HEK293 (cell line): ENCODE measurements at regions not wholly inside any gene's neighbourhood (a gene's known extent, or its start where the extent isn't known, plus 50 kb on each side); places are given as distances from the start of the nearest gene placed in this dataset.

Source experiments
- CTCF ChIA-PET: fragments of 350-600 bp; formaldehyde crosslinking; extraction: SDS; loops from one replicate; lab custom pipeline; 2021; ENCODE audit warnings: antibody characterized with exemption; lab: Yijun Ruan, JAX
- POLR2A ChIA-PET: fragments of 300-600 bp; formaldehyde crosslinking; extraction: SDS; loops from one replicate; lab custom pipeline; 2020; ENCODE audit warnings: antibody characterized with exemption, inconsistent platforms; lab: Yijun Ruan, JAX
- H3K27ac ChIP-seq: fragments of 200-500 bp; sonication (Bioruptor generic); 2 replicates; pipeline ENCODE4 v1.5.1; 2014; ENCODE audit warnings: low read depth, low read length, control low read depth, inconsistent platforms; ENCODE audit errors: extremely low read depth
- H3K36me3 ChIP-seq, 2 experiments: fragments of 200-500 bp in 1 of 2; sonication (Bioruptor generic) in 1 of 2; 1 replicate in 1 of 2; 2 replicates in 1 of 2; pipeline ENCODE4 v1.5.1; 2014 to 2017; ENCODE audit warnings: inconsistent platforms in 2 of 2, low read length in 2 of 2; ENCODE audit not compliant: control insufficient read depth in 2 of 2, insufficient read depth in 1 of 2
- H3K4me1 ChIP-seq: fragments of 200-500 bp; sonication (Bioruptor generic); 2 replicates; pipeline ENCODE4 v1.5.1; 2014; ENCODE audit warnings: mild to moderate bottlenecking, low read length, inconsistent platforms; ENCODE audit not compliant: control insufficient read depth, insufficient read depth
- H3K4me3 ChIP-seq: 2 replicates; pipeline ENCODE4 v1.5.1; 2011; ENCODE audit warnings: low read depth, mild to moderate bottlenecking, control low read depth, low read length, moderate library complexity
- H3K9me3 ChIP-seq: fragments of 200-500 bp; sonication (Bioruptor generic); 2 replicates; pipeline ENCODE4 v1.5.1; 2014; ENCODE audit warnings: low read depth, low read length, inconsistent platforms; ENCODE audit not compliant: control insufficient read depth, insufficient read depth
- BCL11A ChIP-seq: fragments of 450-650 bp; formaldehyde crosslinking; IDR thresholded peaks from 2 replicates; pipeline ENCODE4 v1.5.1; 2016; ENCODE audit warnings: low read depth, missing biosample characterization, missing genetic modification characterization
- GLI2 ChIP-seq: fragments of 450-650 bp; formaldehyde crosslinking; IDR thresholded peaks from 2 replicates; pipeline ENCODE4; 2017; ENCODE audit warnings: missing biosample characterization, missing genetic modification characterization, low read depth, borderline replicate concordance
- KLF9 ChIP-seq: fragments of 450-650 bp; formaldehyde crosslinking; IDR thresholded peaks from 2 replicates; pipeline ENCODE4 v1.5.1; 2016; ENCODE audit warnings: missing biosample characterization, missing genetic modification characterization, low read depth
- SCRT2 ChIP-seq: fragments of 450-650 bp; formaldehyde crosslinking; IDR thresholded peaks from 2 replicates; pipeline ENCODE4 v1.5.1; 2016; ENCODE audit warnings: missing biosample characterization, missing genetic modification characterization
- YY2 ChIP-seq: fragments of 450-650 bp; formaldehyde crosslinking; IDR thresholded peaks from 2 replicates; pipeline ENCODE4 v1.5.1; 2016; ENCODE audit warnings: missing biosample characterization, missing genetic modification characterization
- ZFP41 ChIP-seq: fragments of 450-650 bp; formaldehyde crosslinking; IDR thresholded peaks from 2 replicates; pipeline ENCODE4 v1.5.1; 2016; ENCODE audit warnings: missing biosample characterization, missing genetic modification characterization, borderline replicate concordance
- ZFP69B ChIP-seq: fragments of 450-650 bp; formaldehyde crosslinking; IDR thresholded peaks from 2 replicates; pipeline ENCODE4 v1.5.1; 2016; ENCODE audit warnings: missing biosample characterization, missing genetic modification characterization
- ZNF121 ChIP-seq: fragments of 450-650 bp; formaldehyde crosslinking; IDR thresholded peaks from 2 replicates; pipeline ENCODE4 v1.5.1; 2016; ENCODE audit warnings: missing biosample characterization, missing genetic modification characterization
- ZNF140 ChIP-seq: fragments of 450-650 bp; formaldehyde crosslinking; IDR thresholded peaks from 2 replicates; pipeline ENCODE4 v1.5.1; 2016; ENCODE audit warnings: missing biosample characterization, missing genetic modification characterization
- ZNF169 ChIP-seq: fragments of 450-650 bp; formaldehyde crosslinking; IDR thresholded peaks from 2 replicates; pipeline ENCODE4 v1.5.1; 2016; ENCODE audit warnings: missing biosample characterization, missing genetic modification characterization
- ZNF221 ChIP-seq: fragments of 450-650 bp; formaldehyde crosslinking; IDR thresholded peaks from 2 replicates; pipeline ENCODE4 v1.5.1; 2017; ENCODE audit warnings: missing biosample characterization, missing genetic modification characterization, borderline replicate concordance
- ZNF311 ChIP-seq: fragments of 450-650 bp; formaldehyde crosslinking; IDR thresholded peaks from 2 replicates; pipeline ENCODE4 v1.5.1; 2017; ENCODE audit warnings: missing biosample characterization, missing genetic modification characterization, borderline replicate concordance
- ZNF404 ChIP-seq: fragments of 450-650 bp; formaldehyde crosslinking; IDR thresholded peaks from 2 replicates; pipeline ENCODE4 v1.5.1; 2017; ENCODE audit warnings: missing biosample characterization, missing genetic modification characterization
- ZNF501 ChIP-seq: fragments of 450-650 bp; formaldehyde crosslinking; IDR thresholded peaks from 2 replicates; pipeline ENCODE4 v1.5.1; 2016; ENCODE audit warnings: missing biosample characterization, missing genetic modification characterization
- ZNF510 ChIP-seq: fragments of 450-650 bp; formaldehyde crosslinking; IDR thresholded peaks from 2 replicates; pipeline ENCODE4 v1.5.1; 2018; ENCODE audit warnings: mild to moderate bottlenecking, missing genetic modification characterization, missing biosample characterization; ENCODE audit not compliant: insufficient replicate concordance
- ZNF560 ChIP-seq: fragments of 450-650 bp; formaldehyde crosslinking; IDR thresholded peaks from 2 replicates; pipeline ENCODE4 v1.5.1; 2017; ENCODE audit warnings: missing biosample characterization, missing genetic modification characterization, borderline replicate concordance
- ZNF561 ChIP-seq: fragments of 450-650 bp; IDR thresholded peaks from 2 replicates; pipeline ENCODE4 v1.5.1; 2018; ENCODE audit warnings: missing biosample characterization, missing genetic modification characterization, borderline replicate concordance
- ZNF600 ChIP-seq: fragments of 450-650 bp; formaldehyde crosslinking; IDR thresholded peaks from 2 replicates; pipeline ENCODE4 v1.5.1; 2016; ENCODE audit warnings: missing biosample characterization, missing genetic modification characterization
- ZNF660 ChIP-seq: fragments of 450-650 bp; IDR thresholded peaks from 2 replicates; pipeline ENCODE4 v1.5.1; 2018; ENCODE audit warnings: missing biosample characterization, mild to moderate bottlenecking, missing genetic modification characterization
- ZNF76 ChIP-seq: fragments of 450-650 bp; formaldehyde crosslinking; IDR thresholded peaks from 2 replicates; pipeline ENCODE4; 2016; ENCODE audit warnings: low read depth, missing biosample characterization, missing genetic modification characterization, borderline replicate concordance
- ZNF830 ChIP-seq: fragments of 450-650 bp; IDR thresholded peaks from 2 replicates; pipeline ENCODE4 v1.5.0; 2018; ENCODE audit warnings: missing biosample characterization, missing genetic modification characterization, low read depth, mild to moderate bottlenecking, moderate library complexity
- ZNF843 ChIP-seq: fragments of 450-650 bp; formaldehyde crosslinking; IDR thresholded peaks from 2 replicates; pipeline ENCODE4 v1.5.1; 2016; ENCODE audit warnings: missing biosample characterization, missing genetic modification characterization
- ZSCAN30 ChIP-seq: fragments of 450-650 bp; IDR thresholded peaks from 2 replicates; pipeline ENCODE4 v1.5.1; 2018; ENCODE audit warnings: missing biosample characterization, mild to moderate bottlenecking, missing genetic modification characterization, moderate library complexity
- TF ChIP-seq, protein P1 (sequence below): fragments of 450-650 bp; formaldehyde crosslinking; IDR thresholded peaks from 2 replicates; pipeline ENCODE4 v1.5.1; 2017; ENCODE audit warnings: missing biosample characterization, missing genetic modification characterization
- TF ChIP-seq, protein P2 (sequence below): fragments of 450-650 bp; formaldehyde crosslinking; IDR thresholded peaks from 2 replicates; pipeline ENCODE4 v1.5.1; 2016; ENCODE audit warnings: missing biosample characterization, missing genetic modification characterization, borderline replicate concordance
- TF ChIP-seq, protein P3 (sequence below): IDR thresholded peaks from 2 replicates; pipeline ENCODE4 v1.6.1; 2011; ENCODE audit warnings: mild to moderate bottlenecking, low read depth, low read length, borderline replicate concordance

DNA sequence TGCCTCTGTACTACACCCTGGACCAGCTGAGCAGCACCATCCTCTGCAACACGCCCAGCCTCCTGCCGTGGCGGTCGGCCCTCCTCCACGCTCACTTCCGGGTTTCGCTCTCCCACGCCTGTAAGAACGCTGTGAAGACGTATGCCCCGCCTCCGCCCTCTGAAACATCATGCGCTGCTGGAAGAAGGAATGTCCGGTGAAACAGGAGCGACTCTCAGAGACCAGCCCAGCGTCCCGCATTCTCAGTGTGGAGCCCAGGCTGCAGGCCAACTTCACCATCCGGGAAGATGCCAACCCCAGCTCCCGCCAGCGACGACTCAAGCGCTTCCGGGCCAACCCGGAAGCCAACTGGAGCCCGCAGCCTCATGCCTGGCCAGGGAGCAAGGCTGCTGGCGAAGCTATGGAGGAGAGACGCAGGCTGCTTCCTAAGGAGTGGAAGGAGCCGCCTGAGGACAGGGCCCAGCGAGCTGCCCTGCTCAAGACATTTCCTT lies 186.1 kb upstream of the SLITRK2 start:
- Histone ChIP-seq H3K4me1 (no peaks in the 10 kb centered on the region), H3K4me3 (no peak overlapping the region), H3K27ac (no peak overlapping the region), H3K36me3 (no peaks in the 10 kb centered on the region), H3K9me3 (no peaks in the 10 kb centered on the region)
- TF ChIP-seq BCL11A (tag by site-specific recombination) = no peak
- TF ChIP-seq ZNF560 (tag by site-specific recombination) = no peak
- TF ChIP-seq ZNF221 (tag by site-specific recombination) = no peak
- no peak for TF ChIP-seq ZNF169
- TF ChIP-seq ZNF843 (tag by site-specific recombination) = no peak
- no peak for TF ChIP-seq ZNF76 (tag by site-specific recombination)
- no peak for TF ChIP-seq ZNF600 (tag by site-specific recombination)
- TF ChIP-seq ZNF121 (tag by site-specific recombination) = no peak
- TF ChIP-seq, protein P1, sequence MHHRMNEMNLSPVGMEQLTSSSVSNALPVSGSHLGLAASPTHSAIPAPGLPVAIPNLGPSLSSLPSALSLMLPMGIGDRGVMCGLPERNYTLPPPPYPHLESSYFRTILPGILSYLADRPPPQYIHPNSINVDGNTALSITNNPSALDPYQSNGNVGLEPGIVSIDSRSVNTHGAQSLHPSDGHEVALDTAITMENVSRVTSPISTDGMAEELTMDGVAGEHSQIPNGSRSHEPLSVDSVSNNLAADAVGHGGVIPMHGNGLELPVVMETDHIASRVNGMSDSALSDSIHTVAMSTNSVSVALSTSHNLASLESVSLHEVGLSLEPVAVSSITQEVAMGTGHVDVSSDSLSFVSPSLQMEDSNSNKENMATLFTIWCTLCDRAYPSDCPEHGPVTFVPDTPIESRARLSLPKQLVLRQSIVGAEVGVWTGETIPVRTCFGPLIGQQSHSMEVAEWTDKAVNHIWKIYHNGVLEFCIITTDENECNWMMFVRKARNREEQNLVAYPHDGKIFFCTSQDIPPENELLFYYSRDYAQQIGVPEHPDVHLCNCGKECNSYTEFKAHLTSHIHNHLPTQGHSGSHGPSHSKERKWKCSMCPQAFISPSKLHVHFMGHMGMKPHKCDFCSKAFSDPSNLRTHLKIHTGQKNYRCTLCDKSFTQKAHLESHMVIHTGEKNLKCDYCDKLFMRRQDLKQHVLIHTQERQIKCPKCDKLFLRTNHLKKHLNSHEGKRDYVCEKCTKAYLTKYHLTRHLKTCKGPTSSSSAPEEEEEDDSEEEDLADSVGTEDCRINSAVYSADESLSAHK = no peak
- TF ChIP-seq, protein P2, sequence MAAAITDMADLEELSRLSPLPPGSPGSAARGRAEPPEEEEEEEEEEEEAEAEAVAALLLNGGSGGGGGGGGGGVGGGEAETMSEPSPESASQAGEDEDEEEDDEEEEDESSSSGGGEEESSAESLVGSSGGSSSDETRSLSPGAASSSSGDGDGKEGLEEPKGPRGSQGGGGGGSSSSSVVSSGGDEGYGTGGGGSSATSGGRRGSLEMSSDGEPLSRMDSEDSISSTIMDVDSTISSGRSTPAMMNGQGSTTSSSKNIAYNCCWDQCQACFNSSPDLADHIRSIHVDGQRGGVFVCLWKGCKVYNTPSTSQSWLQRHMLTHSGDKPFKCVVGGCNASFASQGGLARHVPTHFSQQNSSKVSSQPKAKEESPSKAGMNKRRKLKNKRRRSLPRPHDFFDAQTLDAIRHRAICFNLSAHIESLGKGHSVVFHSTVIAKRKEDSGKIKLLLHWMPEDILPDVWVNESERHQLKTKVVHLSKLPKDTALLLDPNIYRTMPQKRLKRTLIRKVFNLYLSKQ (tag by site-specific recombination) = no peak
- TF ChIP-seq ZNF140 (tag by site-specific recombination) = no peak
- TF ChIP-seq ZSCAN30 (tag by site-specific recombination) = no peak
- TF ChIP-seq ZNF830 (tag by site-specific recombination) = no peak
- no peak for TF ChIP-seq ZFP69B (tag by site-specific recombination)
- no peak for TF ChIP-seq ZNF561 (tag by site-specific recombination)
- ChIA-PET POLR2A (no interaction called here), CTCF (no interaction called here)

DNA sequence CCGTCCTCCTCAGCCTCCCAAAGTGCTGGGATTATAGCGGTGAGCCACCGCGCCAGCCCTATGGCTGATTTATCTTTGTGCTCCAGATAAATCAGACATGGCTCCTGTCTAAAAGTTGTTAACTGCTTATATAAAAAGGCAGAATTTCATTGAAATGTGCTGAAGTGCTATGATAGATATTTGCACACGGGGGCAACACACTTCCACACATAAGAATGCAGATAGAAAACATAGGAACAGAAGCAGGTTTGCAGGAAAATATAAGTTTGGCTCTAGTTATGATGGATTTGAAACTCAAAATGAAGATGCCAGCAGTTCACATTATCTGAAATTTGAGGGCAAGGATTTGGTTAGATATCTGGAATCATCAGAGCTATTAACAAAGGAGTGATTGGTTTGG lies 163.1 kb upstream of the SLITRK2 start:
- H3K36me3 ChIP-seq = no peaks in the 10 kb centered on the region
- no peak for TF ChIP-seq ZFP41
- TF ChIP-seq GLI2 (tag by site-specific recombination) = no peak
- TF ChIP-seq ZNF510 (tag by site-specific recombination) = no peak
- TF ChIP-seq KLF9 = no peak
- no peak for TF ChIP-seq YY2 (tag by site-specific recombination)
- TF ChIP-seq ZNF660 = no peak
- TF ChIP-seq, protein P3, sequence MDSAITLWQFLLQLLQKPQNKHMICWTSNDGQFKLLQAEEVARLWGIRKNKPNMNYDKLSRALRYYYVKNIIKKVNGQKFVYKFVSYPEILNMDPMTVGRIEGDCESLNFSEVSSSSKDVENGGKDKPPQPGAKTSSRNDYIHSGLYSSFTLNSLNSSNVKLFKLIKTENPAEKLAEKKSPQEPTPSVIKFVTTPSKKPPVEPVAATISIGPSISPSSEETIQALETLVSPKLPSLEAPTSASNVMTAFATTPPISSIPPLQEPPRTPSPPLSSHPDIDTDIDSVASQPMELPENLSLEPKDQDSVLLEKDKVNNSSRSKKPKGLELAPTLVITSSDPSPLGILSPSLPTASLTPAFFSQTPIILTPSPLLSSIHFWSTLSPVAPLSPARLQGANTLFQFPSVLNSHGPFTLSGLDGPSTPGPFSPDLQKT = no peak
- no peak for TF ChIP-seq SCRT2 (tag by site-specific recombination)
- no peak for TF ChIP-seq ZNF404
- TF ChIP-seq ZNF501 (tag by site-specific recombination) = no peak
- TF ChIP-seq ZNF311 (tag by site-specific recombination) = no peak
- TF ChIP-seq, protein P1 = no peak

More for the DNA sequence above, 163.1 kb upstream of the SLITRK2 start:
- ChIA-PET POLR2A (no interaction called here), CTCF (no interaction called here)
- no peaks in the 10 kb centered on the region for H3K4me1 ChIP-seq
- no peak overlapping the region for H3K4me3 ChIP-seq
- H3K9me3 ChIP-seq = no peaks in the 10 kb centered on the region; the same call in 1 of the 2 replicates
- no peak overlapping the region for H3K27ac ChIP-seq
